ENCODE measurements at regions not wholly inside any gene's neighbourhood (a gene's known extent, or its start where the extent isn't known, plus 50 kb on each side); places are given as distances from the start of the nearest gene placed in this dataset.

- no peaks in the 10 kb centered on the region for H3K36me3 ChIP-seq
Observed at GRCh38 chr1:4174291-4175200, 274.5 kb upstream of the C1orf174 start.

GRCh38 chr1:4175566-4176405, 275.7 kb upstream of the C1orf174 start:
- H3K9me3 ChIP-seq: no peaks in the 10 kb centered on the region
- no peak overlapping the region for H3K4me3 ChIP-seq
- intact Hi-C loops (cut with DNase I; ENCODE audit: low total_unique reads): no loop called here
- no peaks in the 10 kb centered on the region for H3K36me3 ChIP-seq
- DNase-seq: no peak
- no peaks in the 10 kb centered on the region for H3K4me1 ChIP-seq
- TF ChIP-seq CTCF (IDR thresholded peaks at IDR 0.05): no peak
- TF ChIP-seq POLR2A (IDR thresholded peaks at IDR 0.05): no peak
- no peaks in the 10 kb centered on the region for H3K27me3 ChIP-seq
- no peak overlapping the region for H3K27ac ChIP-seq

More at GRCh38 chr1:4174291-4175200, 274.5 kb upstream of the C1orf174 start:
- DNase-seq: no peak
- intact Hi-C loops (cut with DNase I; ENCODE audit: low total_unique reads): no loop called here
- no peak overlapping the region for H3K4me3 ChIP-seq
- no peak for TF ChIP-seq POLR2A (IDR thresholded peaks at IDR 0.05)
- no peak for TF ChIP-seq CTCF (IDR thresholded peaks at IDR 0.05)
- no peaks in the 10 kb centered on the region for H3K9me3 ChIP-seq
- no peaks in the 10 kb centered on the region for H3K27me3 ChIP-seq
- H3K4me1 ChIP-seq: no peaks in the 10 kb centered on the region
- no peak overlapping the region for H3K27ac ChIP-seq

GRCh38 chr1:4176841-4177240, 276.8 kb upstream of the C1orf174 start:
- TF ChIP-seq POLR2A (IDR thresholded peaks at IDR 0.05) (no peak), CTCF (IDR thresholded peaks at IDR 0.05) (no peak)

GRCh38 chr1:4177425-4178150, 277.5 kb upstream of the C1orf174 start:
- no peak for DNase-seq
- intact Hi-C loops (cut with DNase I; ENCODE audit: low total_unique reads): no loop called here

More at GRCh38 chr1:4176841-4177240, 276.8 kb upstream of the C1orf174 start:
- no peak overlapping the region for H3K4me3 ChIP-seq
- no peak for DNase-seq
- intact Hi-C loops (cut with DNase I; ENCODE audit: low total_unique reads): no loop called here
- no peaks in the 10 kb centered on the region for H3K9me3 ChIP-seq
- H3K27ac ChIP-seq: no peak overlapping the region
- H3K27me3 ChIP-seq: no peaks in the 10 kb centered on the region
- no peaks in the 10 kb centered on the region for H3K36me3 ChIP-seq
- no peaks in the 10 kb centered on the region for H3K4me1 ChIP-seq

More at GRCh38 chr1:4177425-4178150, 277.5 kb upstream of the C1orf174 start:
- no peaks in the 10 kb centered on the region for H3K27me3 ChIP-seq
- no peak overlapping the region for H3K27ac ChIP-seq
- no peaks in the 10 kb centered on the region for H3K4me1 ChIP-seq
- H3K36me3 ChIP-seq: no peaks in the 10 kb centered on the region
- H3K4me3 ChIP-seq: no peak overlapping the region
- no peak for TF ChIP-seq CTCF (IDR thresholded peaks at IDR 0.05)
- TF ChIP-seq POLR2A (IDR thresholded peaks at IDR 0.05): no peak
- H3K9me3 ChIP-seq: no peaks in the 10 kb centered on the region
